ENCODE measurements at regions not wholly inside any gene's neighbourhood (a gene's known extent, or its start where the extent isn't known, plus 50 kb on each side); places are given as distances from the start of the nearest gene placed in this dataset.

DNA sequence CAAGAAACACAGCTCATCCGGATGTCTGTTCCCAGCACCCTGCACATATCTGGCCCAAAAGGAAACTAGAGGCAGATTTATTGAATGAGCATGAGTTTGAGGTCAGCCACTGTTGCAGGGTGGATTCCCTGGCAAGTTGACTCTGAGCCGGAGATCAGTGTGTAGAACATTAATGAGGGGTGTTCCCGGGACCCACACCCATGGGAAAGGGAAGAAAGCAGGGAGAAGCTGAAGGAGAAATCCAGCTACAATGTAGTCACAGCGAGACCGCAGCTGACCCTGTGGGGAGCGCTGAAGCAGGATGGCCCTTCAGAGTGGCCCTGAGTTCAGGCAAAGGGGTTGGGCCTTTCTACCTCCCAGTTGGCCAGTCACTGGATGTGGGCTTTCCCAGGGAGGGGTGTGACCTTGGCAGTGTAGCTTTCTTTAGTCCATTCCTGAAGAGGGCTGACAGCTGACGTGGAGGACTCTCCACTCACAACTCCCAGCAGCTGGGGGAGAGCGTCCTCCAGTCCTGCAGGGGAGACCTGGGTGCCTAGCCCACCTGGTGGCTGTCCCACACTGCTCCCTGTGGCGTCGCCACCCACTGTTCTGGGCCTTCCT lies 324.2 kb upstream of the ZMIZ1 start:
- no peak overlapping the region for H3K27ac ChIP-seq
- DNase-seq (ENCODE audit: low read depth, low spot score) = no peak
- no peaks in the 10 kb centered on the region for H3K9me3 ChIP-seq (ENCODE audit: low read depth, low read length)
- no peaks in the 10 kb centered on the region for H3K36me3 ChIP-seq (ENCODE audit: insufficient read depth, low read length)
- H3K9ac ChIP-seq (ENCODE audit: insufficient read length) = no peak overlapping the region
- TF ChIP-seq EZH2 (IDR thresholded peaks at IDR 0.05) (no peak), FOXP2 (optimal IDR thresholded peaks at IDR 0.05; ENCODE audit: control extremely low read depth, extremely low read length, insufficient read depth) (no peak), POLR2AphosphoS5 (IDR thresholded peaks at IDR 0.05; ENCODE audit: borderline replicate concordance, low read depth, low read length) (no peak)
- H3K4me3 ChIP-seq = no peak overlapping the region

DNA sequence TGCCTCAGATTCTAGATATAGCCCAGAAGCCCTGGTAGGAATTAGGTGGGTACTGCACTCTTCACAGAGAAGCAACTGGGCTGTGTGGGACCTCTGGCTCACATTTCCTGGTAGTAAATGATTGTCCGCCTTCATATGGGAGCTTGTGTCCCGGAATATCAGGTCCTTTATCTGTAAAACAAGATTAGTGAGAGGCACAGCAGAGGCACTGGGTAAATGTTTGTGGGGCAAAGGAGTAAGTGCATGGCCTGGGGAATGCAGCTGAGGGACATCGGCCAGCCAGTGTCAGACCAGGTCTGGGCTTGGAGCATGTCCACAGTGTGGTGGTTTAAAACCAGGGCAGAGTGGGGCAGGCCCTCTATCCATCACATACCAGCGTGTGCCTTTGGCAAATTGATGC lies 323.3 kb upstream of the ZMIZ1 start:
- H3K9me3 ChIP-seq (ENCODE audit: low read depth, low read length) = no peaks in the 10 kb centered on the region
- H3K9ac ChIP-seq (ENCODE audit: insufficient read length) = no peak overlapping the region
- no peak overlapping the region for H3K27ac ChIP-seq
- no peak for DNase-seq (ENCODE audit: low read depth, low spot score)
- H3K36me3 ChIP-seq (ENCODE audit: insufficient read depth, low read length) = no peaks in the 10 kb centered on the region
- TF ChIP-seq POLR2AphosphoS5 (IDR thresholded peaks at IDR 0.05; ENCODE audit: borderline replicate concordance, low read depth, low read length) = no peak
- no peak for TF ChIP-seq EZH2 (IDR thresholded peaks at IDR 0.05)
- TF ChIP-seq FOXP2 (optimal IDR thresholded peaks at IDR 0.05; ENCODE audit: control extremely low read depth, extremely low read length, insufficient read depth) = no peak
- H3K4me3 ChIP-seq = no peak overlapping the region

DNA sequence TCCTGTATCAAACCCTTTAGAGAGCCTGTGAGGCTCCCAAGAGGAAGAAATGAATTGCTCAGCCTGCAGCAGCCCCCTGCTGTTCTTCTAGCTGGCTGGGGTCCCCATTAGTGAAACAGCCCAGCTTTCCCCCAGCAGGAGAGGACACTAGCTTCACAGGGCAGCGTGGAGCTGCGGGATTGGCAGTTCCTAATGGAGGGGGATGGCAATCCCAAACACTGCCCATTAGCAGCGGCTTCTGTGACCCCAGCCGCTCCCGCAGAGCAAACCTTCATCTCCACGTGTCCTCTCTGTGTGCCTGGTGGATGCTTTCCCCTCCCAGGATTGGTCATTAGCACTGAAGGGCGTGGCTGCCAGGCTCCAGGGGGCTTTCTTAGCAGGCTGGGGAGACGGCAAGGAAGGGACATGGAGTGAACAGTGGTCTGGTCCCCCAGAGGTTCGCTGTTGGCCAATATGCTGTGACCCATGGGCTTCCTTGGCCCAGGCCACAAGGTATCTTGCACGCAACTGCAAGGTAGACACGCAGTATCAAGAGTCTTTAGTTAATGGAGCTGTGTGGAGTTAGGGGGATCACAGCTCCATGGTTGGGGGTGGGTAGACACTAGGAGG lies 322.5 kb upstream of the ZMIZ1 start:
- no peak overlapping the region for H3K4me3 ChIP-seq
- no peaks in the 10 kb centered on the region for H3K9me3 ChIP-seq (ENCODE audit: low read depth, low read length)
- no peak for DNase-seq (ENCODE audit: low read depth, low spot score)
- H3K36me3 ChIP-seq (ENCODE audit: insufficient read depth, low read length) = no peaks in the 10 kb centered on the region
- H3K9ac ChIP-seq (ENCODE audit: insufficient read length) = no peak overlapping the region
- no peak for TF ChIP-seq POLR2AphosphoS5 (IDR thresholded peaks at IDR 0.05; ENCODE audit: borderline replicate concordance, low read depth, low read length)
- no peak for TF ChIP-seq EZH2 (IDR thresholded peaks at IDR 0.05)
- TF ChIP-seq FOXP2 (optimal IDR thresholded peaks at IDR 0.05; ENCODE audit: control extremely low read depth, extremely low read length, insufficient read depth) = no peak
- H3K27ac ChIP-seq = no peak overlapping the region

DNA sequence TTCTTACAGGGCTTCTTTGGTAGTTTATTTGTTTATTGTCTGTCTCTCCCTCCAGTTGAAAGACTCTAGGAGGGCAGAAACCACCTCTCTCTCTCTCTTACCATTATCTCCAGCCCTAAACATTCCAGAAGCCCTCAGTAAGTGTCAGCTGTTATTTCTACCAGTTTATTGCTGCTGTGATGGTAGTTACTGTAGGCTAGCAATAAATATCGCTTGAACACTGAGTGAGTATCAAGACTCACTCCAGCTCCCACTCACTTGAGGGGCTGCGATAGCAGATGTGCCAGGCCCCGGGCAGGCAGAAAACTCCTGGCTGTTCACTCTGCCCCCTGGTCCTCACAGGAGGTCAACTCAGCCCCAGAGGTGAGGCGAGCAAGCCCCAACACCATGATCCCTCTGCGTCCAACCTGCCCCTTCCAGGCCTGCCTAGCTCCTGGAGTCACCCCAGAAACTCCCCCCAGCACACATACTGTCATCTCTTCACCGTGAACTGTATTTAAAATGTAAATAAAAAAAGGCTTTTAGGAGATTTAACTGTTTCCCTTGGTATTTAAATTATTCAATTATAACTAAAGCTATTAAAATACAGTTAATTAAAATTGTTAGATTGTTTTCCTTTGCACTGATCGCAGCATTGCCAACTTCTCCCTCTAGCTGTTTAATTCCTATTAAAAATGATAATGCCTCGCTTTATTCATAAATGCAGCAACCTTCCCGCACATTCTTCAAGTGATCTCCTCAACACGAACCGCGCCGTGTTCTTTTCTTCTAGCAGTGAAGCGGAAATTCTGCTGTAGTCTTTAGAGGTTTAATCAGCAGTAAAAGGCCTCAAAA lies 321.1 kb upstream of the ZMIZ1 start:
- DNase-seq (ENCODE audit: low read depth, low spot score) = no peak
- Histone ChIP-seq H3K4me3 (no peak overlapping the region), H3K9ac (ENCODE audit: insufficient read length) (no peak overlapping the region), H3K27ac (no peak overlapping the region), H3K36me3 (ENCODE audit: insufficient read depth, low read length) (no peaks in the 10 kb centered on the region), H3K9me3 (ENCODE audit: low read depth, low read length) (no peaks in the 10 kb centered on the region)
- TF ChIP-seq EZH2 (IDR thresholded peaks at IDR 0.05) = no peak
- TF ChIP-seq FOXP2 (optimal IDR thresholded peaks at IDR 0.05; ENCODE audit: control extremely low read depth, extremely low read length, insufficient read depth) = no peak
- TF ChIP-seq POLR2AphosphoS5 (IDR thresholded peaks at IDR 0.05; ENCODE audit: borderline replicate concordance, low read depth, low read length) = no peak

DNA sequence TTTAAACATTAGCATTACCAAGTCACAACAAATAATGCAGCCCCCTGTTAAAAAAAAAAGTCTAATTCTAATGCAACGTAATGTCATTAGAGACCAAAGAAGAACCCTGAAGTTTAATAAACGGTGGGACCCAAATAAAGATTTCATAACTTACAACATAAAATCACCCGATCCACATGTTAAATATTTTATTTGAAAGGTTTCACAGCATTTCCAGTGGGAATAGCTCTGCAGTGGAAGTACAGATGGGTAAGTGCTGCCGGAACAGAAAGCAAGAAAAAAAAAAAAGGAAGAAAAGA lies 320.6 kb upstream of the ZMIZ1 start:
- H3K4me3 ChIP-seq = no peak overlapping the region
- TF ChIP-seq FOXP2 (optimal IDR thresholded peaks at IDR 0.05; ENCODE audit: control extremely low read depth, extremely low read length, insufficient read depth) (no peak), EZH2 (IDR thresholded peaks at IDR 0.05) (no peak), POLR2AphosphoS5 (IDR thresholded peaks at IDR 0.05; ENCODE audit: borderline replicate concordance, low read depth, low read length) (no peak)
- no peak overlapping the region for H3K9ac ChIP-seq (ENCODE audit: insufficient read length)
- no peaks in the 10 kb centered on the region for H3K9me3 ChIP-seq (ENCODE audit: low read depth, low read length)
- DNase-seq (ENCODE audit: low read depth, low spot score) = no peak
- H3K27ac ChIP-seq = no peak overlapping the region
- H3K36me3 ChIP-seq (ENCODE audit: insufficient read depth, low read length) = no peaks in the 10 kb centered on the region

DNA sequence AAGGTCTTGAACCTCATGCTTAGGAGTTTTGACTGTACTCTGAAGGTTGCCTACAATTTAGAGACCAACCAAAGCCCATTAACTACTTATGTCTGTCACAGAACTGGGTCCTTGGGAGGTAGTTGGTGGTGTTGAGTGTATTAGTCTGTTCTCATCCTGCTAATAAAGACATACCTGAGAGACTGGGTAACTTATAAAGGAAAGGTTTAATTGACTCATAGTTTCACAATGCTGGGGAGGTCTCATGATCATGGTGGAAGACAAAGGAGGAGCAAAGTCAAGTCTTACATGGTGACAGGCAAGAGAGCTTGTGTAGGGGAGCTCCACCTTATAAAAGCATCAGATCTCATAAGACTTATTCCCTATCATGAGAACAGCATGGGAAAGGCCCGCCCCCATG lies 319.6 kb upstream of the ZMIZ1 start:
- no peaks in the 10 kb centered on the region for H3K9me3 ChIP-seq (ENCODE audit: low read depth, low read length)
- no peak overlapping the region for H3K27ac ChIP-seq
- DNase-seq (ENCODE audit: low read depth, low spot score) = no peak
- H3K36me3 ChIP-seq (ENCODE audit: insufficient read depth, low read length) = no peaks in the 10 kb centered on the region
- no peak overlapping the region for H3K4me3 ChIP-seq
- no peak for TF ChIP-seq POLR2AphosphoS5 (IDR thresholded peaks at IDR 0.05; ENCODE audit: borderline replicate concordance, low read depth, low read length)
- no peak for TF ChIP-seq FOXP2 (optimal IDR thresholded peaks at IDR 0.05; ENCODE audit: control extremely low read depth, extremely low read length, insufficient read depth)
- TF ChIP-seq EZH2 (IDR thresholded peaks at IDR 0.05) = no peak
- H3K9ac ChIP-seq (ENCODE audit: insufficient read length) = no peak overlapping the region

DNA sequence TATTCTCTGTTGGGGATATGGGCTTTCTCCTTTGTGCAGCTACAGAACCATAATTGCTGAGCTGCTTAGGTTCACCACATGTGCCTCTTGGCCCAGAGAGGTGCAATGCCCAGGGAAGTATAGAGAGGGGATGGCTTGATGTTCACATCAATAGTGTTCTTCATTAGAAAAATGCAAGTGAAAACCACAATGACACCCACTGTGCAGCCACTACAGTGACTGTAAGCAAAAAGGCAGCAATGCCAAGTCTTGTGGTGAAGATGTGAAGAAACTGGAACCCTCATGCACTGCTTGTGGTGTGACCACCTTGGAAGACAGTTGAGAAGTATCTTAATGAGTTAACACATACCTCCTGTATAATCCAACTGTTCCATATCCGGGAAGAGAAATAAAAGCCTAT lies 318.9 kb upstream of the ZMIZ1 start:
- TF ChIP-seq FOXP2 (optimal IDR thresholded peaks at IDR 0.05; ENCODE audit: control extremely low read depth, extremely low read length, insufficient read depth) (no peak), EZH2 (IDR thresholded peaks at IDR 0.05) (no peak), POLR2AphosphoS5 (IDR thresholded peaks at IDR 0.05; ENCODE audit: borderline replicate concordance, low read depth, low read length) (no peak)
- H3K4me3 ChIP-seq = no peak overlapping the region
- DNase-seq (ENCODE audit: low read depth, low spot score) = no peak
- no peaks in the 10 kb centered on the region for H3K36me3 ChIP-seq (ENCODE audit: insufficient read depth, low read length)
- no peak overlapping the region for H3K27ac ChIP-seq
- H3K9ac ChIP-seq (ENCODE audit: insufficient read length) = no peak overlapping the region
- H3K9me3 ChIP-seq (ENCODE audit: low read depth, low read length) = no peaks in the 10 kb centered on the region

DNA sequence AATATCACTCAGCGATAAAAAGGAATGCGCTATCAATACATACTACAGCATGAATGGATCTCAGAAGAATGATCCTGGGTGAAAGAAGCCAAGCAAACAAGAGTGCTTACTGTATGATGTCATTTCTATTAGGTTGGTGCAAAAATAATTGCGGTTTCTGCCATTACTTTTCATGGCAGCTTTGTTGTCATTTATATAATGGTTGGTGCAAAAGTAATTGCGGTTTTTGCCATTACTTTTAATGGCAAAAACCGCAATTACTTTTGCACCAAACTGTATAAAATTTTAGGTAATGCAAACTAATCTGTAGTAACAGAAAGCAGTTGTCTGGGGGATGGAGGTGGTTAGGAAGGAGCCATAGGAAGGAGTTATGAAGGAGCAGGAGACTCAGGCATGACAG lies 318.3 kb upstream of the ZMIZ1 start:
- H3K27ac ChIP-seq = no peak overlapping the region
- no peak overlapping the region for H3K9ac ChIP-seq (ENCODE audit: insufficient read length)
- no peak overlapping the region for H3K4me3 ChIP-seq
- H3K36me3 ChIP-seq (ENCODE audit: insufficient read depth, low read length) = no peaks in the 10 kb centered on the region
- no peaks in the 10 kb centered on the region for H3K9me3 ChIP-seq (ENCODE audit: low read depth, low read length)
- DNase-seq (ENCODE audit: low read depth, low spot score) = no peak
- TF ChIP-seq EZH2 (IDR thresholded peaks at IDR 0.05) (no peak), FOXP2 (optimal IDR thresholded peaks at IDR 0.05; ENCODE audit: control extremely low read depth, extremely low read length, insufficient read depth) (no peak), POLR2AphosphoS5 (IDR thresholded peaks at IDR 0.05; ENCODE audit: borderline replicate concordance, low read depth, low read length) (no peak)

Data from SK-N-MC (cell line).